ENCODE measurements at regions not wholly inside any gene's neighbourhood (a gene's known extent, or its start where the extent isn't known, plus 50 kb on each side); places are given as distances from the start of the nearest gene placed in this dataset.

GRCh38 chr10:111539246-111539645, 462.4 kb downstream of the ADRA2A start:
- CTCF ChIA-PET: no interaction called here
- TF ChIP-seq JUN (IDR thresholded peaks at IDR 0.05; ENCODE audit: borderline replicate concordance, insufficient read depth, insufficient read length, low read depth): no peak
- TF ChIP-seq POLR2A (IDR thresholded peaks at IDR 0.05; ENCODE audit: low read depth, low read length): no peak
- TF ChIP-seq MYC (IDR thresholded peaks at IDR 0.05; ENCODE audit: low read depth, low read length): no peak
- TF ChIP-seq FOS (IDR thresholded peaks at IDR 0.05; ENCODE audit: borderline replicate concordance, insufficient read depth, low read length): no peak
- no peak for TF ChIP-seq MAX (IDR thresholded peaks at IDR 0.05; ENCODE audit: insufficient read depth, insufficient read length)
- TF ChIP-seq, protein P1, sequence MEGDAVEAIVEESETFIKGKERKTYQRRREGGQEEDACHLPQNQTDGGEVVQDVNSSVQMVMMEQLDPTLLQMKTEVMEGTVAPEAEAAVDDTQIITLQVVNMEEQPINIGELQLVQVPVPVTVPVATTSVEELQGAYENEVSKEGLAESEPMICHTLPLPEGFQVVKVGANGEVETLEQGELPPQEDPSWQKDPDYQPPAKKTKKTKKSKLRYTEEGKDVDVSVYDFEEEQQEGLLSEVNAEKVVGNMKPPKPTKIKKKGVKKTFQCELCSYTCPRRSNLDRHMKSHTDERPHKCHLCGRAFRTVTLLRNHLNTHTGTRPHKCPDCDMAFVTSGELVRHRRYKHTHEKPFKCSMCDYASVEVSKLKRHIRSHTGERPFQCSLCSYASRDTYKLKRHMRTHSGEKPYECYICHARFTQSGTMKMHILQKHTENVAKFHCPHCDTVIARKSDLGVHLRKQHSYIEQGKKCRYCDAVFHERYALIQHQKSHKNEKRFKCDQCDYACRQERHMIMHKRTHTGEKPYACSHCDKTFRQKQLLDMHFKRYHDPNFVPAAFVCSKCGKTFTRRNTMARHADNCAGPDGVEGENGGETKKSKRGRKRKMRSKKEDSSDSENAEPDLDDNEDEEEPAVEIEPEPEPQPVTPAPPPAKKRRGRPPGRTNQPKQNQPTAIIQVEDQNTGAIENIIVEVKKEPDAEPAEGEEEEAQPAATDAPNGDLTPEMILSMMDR (IDR thresholded peaks at IDR 0.05; ENCODE audit: extremely low read depth in 1 of 2, insufficient read depth in 1 of 2, low read depth in 1 of 2, low read length in 2 of 2): no peak
- TF ChIP-seq EZH2 (IDR thresholded peaks at IDR 0.05; ENCODE audit: borderline replicate concordance, low read depth, low read length, severe bottlenecking): no peak
- no peak for TF ChIP-seq GATA2 (IDR thresholded peaks at IDR 0.05; ENCODE audit: insufficient read depth, insufficient read length, low read depth, low read length)
- TF ChIP-seq POLR2AphosphoS5 (IDR thresholded peaks at IDR 0.05; ENCODE audit: insufficient read depth, low read depth, low read length): no peak
- H3K9me3 ChIP-seq (replicated peaks; ENCODE audit: control insufficient read depth, insufficient read depth, low read length): no peaks in the 10 kb centered on the region
- POLR2A ChIA-PET: no interaction called here
- no peak overlapping the region for H2AFZ ChIP-seq (ENCODE audit: low read depth, low read length)
- no peaks in the 10 kb centered on the region for H3K36me3 ChIP-seq (ENCODE audit: control insufficient read depth in 2 of 2, extremely low read depth in 1 of 2, insufficient read depth in 2 of 2, low read length in 2 of 2)
- BruUV-seq (replicated peaks): no TSS peak
- H3K27me3 ChIP-seq (ENCODE audit: control insufficient read depth in 2 of 2, insufficient read depth in 2 of 2, low read length in 2 of 2): no peaks in the 10 kb centered on the region
- intact Hi-C loops (cut with micrococcal nuclease) (no loop called here), dilution Hi-C loops (cut with MboI; ENCODE audit: extremely low pct_ligation_motif_present, low sequenced_read_pairs) (no loop called here)
- H3K9ac ChIP-seq (replicated peaks; ENCODE audit: extremely low read depth, insufficient read depth, low read length): no peak overlapping the region
- no peak for FAIRE-seq
- no peaks in the 10 kb centered on the region for H3K79me2 ChIP-seq (ENCODE audit: control insufficient read depth, insufficient read depth, low read length)
- H3K4me2 ChIP-seq (ENCODE audit: insufficient read depth, low read length): no peak overlapping the region
- no peak overlapping the region for H3K27ac ChIP-seq (ENCODE audit: insufficient read depth, low read depth, low read length)
- H3K4me1 ChIP-seq (ENCODE audit: control insufficient read depth, extremely low read depth, insufficient read depth, low read length): no peaks in the 10 kb centered on the region
- DNase-seq (ENCODE audit: low read depth, low spot score): no peak
- no peak overlapping the region for H3K4me3 ChIP-seq (replicated peaks in 1 of 3; ENCODE audit: insufficient read depth in 1 of 3, low read depth in 1 of 3, low read length in 3 of 3)
- H4K20me1 ChIP-seq (replicated peaks; ENCODE audit: control insufficient read depth, extremely low read depth, insufficient read depth, low read length): no peaks in the 10 kb centered on the region
- no peaks in the 10 kb centered on the region for H3K9me1 ChIP-seq (replicated peaks; ENCODE audit: control insufficient read depth, extremely low read depth, insufficient read depth, low read length)

All from endothelial cell of umbilical vein (primary cell).